Vagina (tissue), 2 donors: ENCODE measurements at regions not wholly inside any gene's neighbourhood (a gene's known extent, or its start where the extent isn't known, plus 50 kb on each side); places are given as distances from the start of the nearest gene placed in this dataset.

Experiments
- CTCF ChIP-seq, 3 experiments: fragments of 450-650 bp in 2 of 3; fragments of 200-600 bp in 1 of 3; sonication (generic) in 1 of 3; IDR thresholded peaks; one replicate each; pipeline ENCODE4 v1.5.1; 2017 to 2019; ENCODE audit warnings: antibody characterized with exemption in 3 of 3, mild to moderate bottlenecking in 2 of 3, moderate library complexity in 2 of 3
- POLR2A ChIP-seq, 2 donors: fragments of 450-650 bp; IDR thresholded peaks; one replicate each; pipeline ENCODE4 v1.6.1; 2017; ENCODE audit warnings: antibody characterized with exemption in 2 of 2, mild to moderate bottlenecking in 2 of 2, moderate library complexity in 2 of 2

GRCh38 chr1:30522031-30523004, 201.1 kb downstream of the MATN1 start:
- no peak for TF ChIP-seq POLR2A (IDR thresholded peaks at IDR 0.05)
- no peak for TF ChIP-seq CTCF (IDR thresholded peaks at IDR 0.05)
